HG03097 (cell line): ENCODE measurements at regions not wholly inside any gene's neighbourhood (a gene's known extent, or its start where the extent isn't known, plus 50 kb on each side); places are given as distances from the start of the nearest gene placed in this dataset.
"Not testable (repeated sequence)": the region's sequence is repeated elsewhere in the genome, so short reads cannot be mapped to it uniquely, and the experiment has no call there.

ENCODE experiments used
- ATAC-seq: cut with Tn5 transposase; IDR thresholded peaks from one replicate; pipeline ENCODE4 v1.9.1; 2021; ENCODE audit not compliant: unreplicated experiment, low FRiP score

DNA sequence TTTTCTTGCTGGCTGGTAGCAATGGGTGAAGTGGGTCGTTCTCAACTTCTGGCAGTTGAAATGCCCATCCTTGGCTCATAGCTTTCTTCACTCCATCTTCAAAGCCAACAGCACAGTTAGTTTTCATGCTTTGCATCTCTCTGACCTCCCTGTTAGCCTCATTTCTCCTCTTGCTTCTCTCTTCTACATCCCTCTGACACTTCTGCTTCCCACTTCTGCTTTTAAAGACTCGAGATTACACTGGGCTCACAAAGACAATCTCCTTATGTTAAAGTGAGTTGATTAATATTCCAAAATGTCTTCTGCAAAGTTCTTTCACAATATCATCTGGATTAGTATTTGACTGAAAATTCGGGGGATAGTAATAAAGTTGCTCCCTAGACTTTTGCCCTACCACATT, 684.8 kb upstream of the CCNG1 start:
- ATAC-seq = no peak

DNA sequence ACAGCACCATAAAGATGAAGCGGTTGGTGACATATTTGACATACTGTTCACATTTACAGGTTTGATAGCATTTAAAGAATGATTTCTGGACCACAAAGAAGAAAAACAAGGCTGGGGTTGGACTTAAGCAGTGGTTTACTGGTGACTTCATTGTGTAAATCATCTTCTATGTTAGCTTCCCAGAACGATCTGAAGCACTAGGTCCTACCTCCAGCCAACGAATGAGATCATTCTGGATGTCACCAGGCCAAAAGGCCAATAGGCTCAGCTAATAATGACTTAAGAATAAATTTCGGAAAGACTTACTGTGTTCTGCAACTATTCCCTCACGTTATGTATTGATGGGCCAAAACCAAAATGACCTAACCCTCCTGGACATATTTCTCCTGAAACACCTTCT, 675.3 kb upstream of the CCNG1 start:
- ATAC-seq = no peak

DNA sequence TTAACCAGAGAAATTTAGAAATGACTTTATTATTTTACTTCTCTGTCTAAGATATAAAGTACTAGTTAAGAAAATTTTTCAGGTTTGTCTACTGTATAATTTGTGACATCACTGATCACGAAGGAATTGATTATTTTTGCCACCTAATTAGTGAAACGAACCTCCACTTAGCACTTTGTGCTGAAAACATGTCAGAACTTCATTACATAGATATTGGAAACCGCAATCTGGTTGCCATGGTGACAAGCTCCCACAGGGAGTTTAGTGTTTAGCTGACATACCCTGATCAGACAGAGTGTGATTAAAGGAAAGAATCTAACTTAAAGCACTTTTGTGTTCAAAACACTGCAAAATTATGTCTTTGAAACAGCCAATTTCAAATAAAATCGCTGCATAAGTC, 668.4 kb upstream of the CCNG1 start:
- ATAC-seq = no peak

DNA sequence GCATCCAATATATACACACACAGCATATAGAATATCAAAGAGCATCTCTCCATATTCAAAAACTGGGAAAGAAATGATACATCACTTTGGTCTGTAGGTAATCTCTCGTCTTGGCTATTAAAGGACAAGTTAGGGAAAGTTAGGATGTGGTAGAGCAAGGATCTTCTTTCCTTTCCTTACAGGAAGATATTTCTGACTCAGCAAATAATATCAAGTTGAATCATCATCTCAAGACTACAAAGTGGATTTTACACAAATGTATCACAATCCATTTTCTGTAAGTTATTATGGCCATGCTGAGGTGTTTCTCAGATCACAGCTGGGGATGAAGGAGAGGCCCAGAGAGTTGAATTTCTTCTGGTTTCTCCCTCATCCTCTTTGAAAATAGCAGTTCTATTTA, 651.7 kb upstream of the CCNG1 start:
- no peak for ATAC-seq

DNA sequence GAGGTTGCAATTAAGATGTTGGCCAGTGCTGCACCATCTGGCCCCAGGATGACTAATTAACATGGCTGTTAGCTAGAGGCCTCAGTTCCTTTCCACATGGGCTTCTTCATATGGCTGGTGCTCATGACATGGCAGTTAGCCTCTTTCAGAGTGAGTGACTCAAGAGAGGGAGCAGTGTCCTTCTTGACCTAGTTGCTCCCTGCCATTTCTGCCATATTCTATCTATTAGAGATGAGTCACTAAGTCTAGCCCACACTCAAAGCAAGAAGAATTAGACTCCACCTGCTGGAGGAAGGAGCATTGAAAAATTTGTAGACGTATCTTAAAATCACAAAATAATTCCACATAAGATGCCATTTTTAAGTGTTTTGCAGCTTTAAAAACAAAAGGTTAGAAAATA, 651.2 kb upstream of the CCNG1 start:
- no peak for ATAC-seq

DNA sequence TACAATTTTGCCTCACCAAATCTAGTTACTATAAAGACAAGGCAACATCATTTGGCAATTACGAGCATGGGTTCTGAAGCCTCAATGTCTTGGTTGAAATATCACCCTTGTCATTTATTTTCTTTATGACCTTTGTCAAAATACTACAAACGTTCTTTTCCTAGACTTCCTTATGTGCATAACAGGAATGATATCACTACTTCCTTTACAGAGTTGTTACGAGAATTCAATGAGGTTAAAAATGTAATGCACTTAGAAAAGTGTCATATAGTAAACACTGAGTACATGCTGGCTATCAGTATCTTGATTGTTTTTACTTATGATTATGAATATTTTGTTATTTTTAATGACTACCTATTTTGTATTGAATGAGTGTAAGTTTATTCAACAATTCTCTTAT, 640.9 kb upstream of the CCNG1 start:
- no peak for ATAC-seq

DNA sequence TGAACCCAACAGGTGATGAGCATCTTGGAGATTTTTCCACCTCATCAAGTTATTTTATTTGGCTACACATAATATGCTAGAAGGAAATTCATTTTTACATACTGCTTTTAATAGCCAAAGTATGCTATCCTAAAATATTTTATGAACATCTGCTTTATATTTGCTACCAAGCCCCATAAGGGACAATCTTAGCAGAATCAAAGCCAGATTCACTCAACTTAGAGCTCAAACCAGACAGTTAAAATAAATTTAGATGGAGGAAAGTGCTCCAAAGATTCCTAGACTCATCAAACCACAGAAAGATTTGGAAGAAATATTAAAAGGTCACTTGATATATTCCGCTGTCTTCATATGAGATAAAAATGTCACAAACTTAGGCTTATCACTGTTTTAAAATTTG, 637.1 kb upstream of the CCNG1 start:
- ATAC-seq = no peak

DNA sequence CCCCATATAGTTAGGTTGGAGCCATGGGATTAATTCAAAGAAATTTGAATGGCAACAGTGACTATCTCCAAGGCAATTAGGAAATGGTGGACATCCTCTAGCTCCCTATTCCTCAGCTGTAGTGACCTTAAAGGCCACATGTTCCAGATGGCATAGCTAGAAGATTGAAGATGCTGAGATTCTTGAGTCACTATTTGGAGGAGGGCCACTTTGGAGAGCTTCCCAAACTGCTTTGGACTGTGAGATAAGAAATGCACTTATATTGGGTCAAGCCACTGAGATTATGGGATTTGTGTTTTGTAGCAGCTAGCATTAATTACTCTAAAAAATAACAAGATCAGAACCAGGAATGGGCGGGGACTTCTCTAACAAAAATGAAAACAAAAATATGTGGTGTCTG, 636.2 kb upstream of the CCNG1 start:
- no peak for ATAC-seq

DNA sequence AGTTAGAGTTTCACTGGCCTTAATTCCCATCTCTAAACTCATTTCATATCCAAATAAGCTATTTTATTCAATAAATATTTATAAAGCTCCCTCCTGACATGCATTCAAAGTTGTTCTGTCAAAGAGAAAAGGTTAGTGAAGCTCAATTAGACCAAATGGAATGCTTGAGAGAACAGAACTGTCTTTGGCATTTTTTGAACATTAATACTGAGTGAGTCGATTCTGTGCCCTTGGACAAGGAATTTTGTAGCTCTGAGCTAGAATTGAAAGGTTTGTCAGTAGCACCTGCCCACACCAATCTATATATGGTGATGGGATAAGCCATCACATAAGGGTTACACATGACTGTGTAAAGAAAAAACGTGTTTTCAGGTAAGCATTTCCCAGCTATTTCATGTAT, 631.2 kb upstream of the CCNG1 start:
- no peak for ATAC-seq

DNA sequence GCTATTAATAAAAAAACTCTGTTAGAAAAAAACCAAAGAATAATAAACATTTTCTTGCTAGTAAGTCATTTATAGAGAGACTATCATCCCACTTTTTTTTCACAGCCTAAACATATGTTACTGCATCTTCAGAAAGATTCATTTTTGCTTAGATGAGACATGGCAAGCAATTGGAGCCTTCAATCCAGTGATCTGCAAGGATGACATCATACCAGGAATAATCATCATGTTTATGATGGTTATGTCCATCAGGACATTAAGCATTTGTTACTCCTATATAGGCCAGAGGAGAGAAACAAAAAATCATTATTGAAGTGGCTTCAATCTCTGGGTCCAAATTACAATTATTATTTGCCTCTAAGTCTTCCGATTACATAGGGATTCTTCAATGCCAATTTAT, 626.3 kb upstream of the CCNG1 start:
- ATAC-seq = no peak

DNA sequence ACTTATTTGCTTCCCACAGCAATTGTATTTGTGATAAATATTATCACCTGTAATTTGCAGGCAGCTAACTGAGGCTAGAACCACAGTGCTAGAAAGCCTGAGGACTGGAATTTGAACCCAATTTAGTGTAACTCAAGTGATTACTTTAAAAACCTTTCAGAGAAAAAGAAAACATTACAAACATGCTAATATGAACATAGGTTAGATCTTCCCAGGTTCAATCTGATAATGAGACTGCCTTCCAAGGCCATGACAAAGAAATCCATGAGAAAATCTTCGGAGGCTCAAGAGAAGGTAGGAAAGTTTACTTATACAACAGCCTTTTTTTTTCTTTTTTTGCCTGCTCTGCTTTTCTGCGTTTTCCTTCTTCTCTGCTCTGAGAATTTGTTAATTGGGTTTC, 620.6 kb upstream of the CCNG1 start:
- ATAC-seq = no peak

DNA sequence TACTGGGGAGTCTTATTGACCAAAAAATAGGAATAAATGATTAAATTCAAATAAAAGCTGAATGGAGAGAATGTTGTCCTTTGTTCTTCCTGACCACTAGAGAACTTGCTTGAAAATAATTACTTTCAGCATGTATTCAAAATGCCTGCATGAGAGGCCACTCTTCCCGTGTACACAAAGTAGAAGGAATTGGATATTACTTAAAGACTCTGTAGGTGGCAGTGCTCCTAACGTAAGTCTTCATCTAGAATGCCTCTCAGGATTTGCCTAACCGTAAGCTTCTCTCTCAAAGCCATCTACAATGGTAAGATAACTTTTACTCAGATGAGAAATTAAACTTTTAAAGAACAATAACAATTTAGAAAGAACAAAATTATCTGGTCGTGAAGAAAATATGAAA, 620.0 kb upstream of the CCNG1 start:
- no peak for ATAC-seq

DNA sequence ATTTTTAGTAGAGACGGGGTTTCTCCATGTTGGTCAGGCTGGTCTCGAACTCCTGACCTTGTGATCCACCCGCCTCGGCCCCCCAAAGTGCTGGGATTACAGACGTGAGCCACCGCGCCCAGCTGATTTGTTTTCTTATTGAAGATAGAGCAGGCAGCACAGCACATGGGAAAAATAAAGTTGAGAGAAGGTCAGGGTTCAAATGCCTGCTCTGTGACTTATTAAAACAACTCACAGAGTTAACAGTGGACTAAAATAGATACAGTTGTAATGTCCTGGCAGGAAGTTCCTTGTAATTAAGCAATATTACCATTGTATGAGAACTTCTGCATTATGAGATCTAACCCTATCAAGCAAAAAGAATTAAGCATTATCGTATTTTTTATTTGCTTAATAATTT, 615.7 kb upstream of the CCNG1 start:
- not testable (repeated sequence) for ATAC-seq

DNA sequence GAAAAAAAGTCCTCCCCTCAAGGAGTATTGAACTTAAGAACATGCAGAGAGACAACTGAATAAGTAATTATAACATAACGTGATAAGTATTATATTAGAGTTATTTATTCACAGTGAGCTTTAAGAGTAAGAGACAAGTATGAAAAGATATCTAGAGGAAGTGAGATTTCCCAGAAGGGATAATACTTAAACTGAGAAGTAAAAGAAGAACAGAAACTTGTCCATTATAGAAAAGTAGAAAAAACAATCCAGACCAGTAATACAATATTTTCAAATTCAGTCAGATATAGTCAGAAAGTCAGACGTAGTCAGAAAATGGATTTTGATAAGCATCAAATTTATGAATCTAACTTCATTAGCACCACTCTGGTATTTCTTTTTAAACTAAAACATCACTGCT, 613.0 kb upstream of the CCNG1 start:
- ATAC-seq = no peak

DNA sequence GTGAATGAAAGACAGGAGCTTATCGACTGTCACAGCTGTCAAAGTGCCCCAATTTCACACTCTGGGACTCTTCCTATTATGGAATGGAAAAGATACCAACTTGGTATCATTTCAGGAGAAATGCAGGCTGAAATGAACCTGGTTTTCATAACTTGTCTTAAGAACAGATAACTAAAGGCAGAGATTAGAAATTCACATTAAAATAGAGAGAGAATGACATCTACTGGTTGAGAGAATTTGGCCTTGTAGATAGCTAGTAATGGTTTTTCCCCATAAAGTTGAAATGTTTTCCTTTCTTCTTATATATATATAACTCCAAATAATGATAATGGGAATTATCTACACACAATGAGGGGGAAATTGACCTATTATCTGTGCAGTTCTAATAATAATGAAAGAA, 600.2 kb upstream of the CCNG1 start:
- no peak for ATAC-seq

DNA sequence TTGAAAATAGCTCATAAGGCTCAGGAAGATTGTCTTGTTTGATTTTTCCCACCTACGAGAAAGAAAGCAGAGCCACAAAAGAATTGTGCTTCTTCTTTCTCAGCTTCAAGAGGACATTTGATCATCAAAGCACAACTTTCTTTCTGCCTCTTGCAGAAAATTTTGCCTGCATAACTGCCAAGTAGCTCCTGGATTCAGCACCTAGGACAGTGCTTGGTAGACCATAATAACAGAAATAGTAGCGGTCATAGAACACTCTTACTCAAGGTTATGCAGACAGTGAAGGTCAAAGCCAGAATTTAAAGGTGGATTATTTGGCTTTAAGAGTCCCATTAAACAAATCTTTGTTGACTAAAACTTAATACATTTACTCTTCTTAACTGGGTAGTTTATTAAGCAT, 594.7 kb upstream of the CCNG1 start:
- ATAC-seq = no peak

DNA sequence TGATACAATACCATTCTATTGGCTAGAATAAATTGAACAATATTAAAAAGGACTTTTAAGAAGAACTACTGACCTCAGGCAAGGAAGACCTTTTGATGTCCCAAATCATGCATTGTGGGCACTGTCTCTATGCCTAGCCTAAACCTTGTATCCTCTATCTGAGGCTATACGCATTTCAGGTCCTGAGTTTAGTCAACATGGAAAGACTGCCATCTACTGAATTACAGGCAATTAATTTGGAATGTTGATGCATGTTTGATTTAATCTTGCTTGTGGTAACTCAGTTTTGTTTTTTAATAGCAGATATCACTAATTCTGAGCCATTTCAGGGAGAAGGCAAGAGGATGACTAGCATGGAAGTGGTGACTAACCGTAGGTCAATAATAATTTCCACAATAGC, 585.3 kb upstream of the CCNG1 start:
- no peak for ATAC-seq

DNA sequence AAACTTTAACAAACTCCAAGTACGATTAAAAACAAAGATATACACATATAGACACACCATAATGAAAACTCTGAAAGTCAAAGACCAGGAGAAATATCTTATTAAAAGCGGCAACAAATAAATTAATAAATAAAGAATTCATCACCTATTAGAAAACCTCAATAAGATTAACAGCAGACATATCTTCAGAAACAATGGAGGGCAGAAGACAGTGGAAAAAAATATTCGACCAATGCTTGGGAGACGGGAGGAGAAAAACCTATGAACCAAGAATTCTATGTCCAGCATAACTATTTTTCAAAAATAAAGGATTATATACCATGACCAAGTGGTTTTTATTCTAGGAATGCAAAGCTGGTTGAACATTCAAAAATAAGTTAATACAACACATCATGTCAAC, 578.6 kb upstream of the CCNG1 start:
- no peak for ATAC-seq

DNA sequence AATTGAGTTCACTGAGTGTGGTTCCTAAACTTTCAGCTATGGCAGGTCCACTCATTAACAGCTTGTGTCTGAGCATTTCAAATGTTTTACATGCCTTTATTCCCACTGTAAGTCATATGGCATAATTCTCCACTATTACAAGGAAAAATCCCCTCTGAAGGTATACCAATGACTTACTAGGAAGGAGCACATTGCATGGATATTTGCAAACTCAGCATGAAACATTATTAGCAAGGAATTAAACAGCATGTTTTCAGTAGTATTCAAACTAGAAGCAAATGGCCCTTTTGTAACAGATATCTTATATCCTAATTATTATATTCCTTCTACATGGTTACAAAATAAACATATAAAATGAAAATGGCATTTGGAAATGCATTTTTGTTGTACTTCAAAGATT, 566.4 kb upstream of the CCNG1 start:
- ATAC-seq = no peak

DNA sequence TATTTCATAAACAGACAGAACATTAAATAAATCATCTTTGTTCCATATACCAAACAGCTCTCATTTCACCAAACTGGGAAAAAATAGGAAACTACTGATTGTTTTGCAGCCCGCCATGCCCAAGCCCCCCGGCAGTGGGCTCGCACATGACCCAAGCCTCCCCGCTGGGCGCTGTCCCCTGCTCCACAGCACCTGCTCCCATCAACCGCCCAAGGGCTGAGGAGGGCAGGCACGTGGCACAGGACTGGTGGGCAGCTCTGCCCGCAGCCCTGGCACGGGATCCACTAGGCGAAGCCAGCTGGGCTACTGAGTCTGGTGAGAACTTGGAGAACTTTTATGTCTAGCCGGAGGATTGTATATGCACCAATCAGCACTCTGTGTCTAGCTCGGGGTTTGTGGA, 554.8 kb upstream of the CCNG1 start:
- ATAC-seq = no peak

DNA sequence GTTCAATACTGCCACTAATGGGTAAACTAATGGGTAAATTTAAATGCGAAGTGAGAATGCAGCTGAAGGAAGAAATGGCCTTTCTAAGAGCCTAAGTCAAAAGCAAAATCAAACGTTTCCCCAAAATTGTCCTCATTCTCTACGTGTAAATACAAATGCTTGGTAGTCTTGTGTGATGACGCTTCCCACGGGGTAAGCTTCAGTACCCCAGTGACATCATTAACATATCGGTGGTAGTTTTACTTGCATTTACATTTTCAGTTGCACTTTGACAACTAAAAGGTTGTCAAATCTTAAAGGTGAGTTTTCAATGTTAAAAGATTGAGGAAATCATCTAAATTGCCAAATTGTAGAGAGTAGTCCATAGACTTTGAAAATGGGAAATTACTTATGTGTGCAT, 550.7 kb upstream of the CCNG1 start:
- ATAC-seq = no peak

DNA sequence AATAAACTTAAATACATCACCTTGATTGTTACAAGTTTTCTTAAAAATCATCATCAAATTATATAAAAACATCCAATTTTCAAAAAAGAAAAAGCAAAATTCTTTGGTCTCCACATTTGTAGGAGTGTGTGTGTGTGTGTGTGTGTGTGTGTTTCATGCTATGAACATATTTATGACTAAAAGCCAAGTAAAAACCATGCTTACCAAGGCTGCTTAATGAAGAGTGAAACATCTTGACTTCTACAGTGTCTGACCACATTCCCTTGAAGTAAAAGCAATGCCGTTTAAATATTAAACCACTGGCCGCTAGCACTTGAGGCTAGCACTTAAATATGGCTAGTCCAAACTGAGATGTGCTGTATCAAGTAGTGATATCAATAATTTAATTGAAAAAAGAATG, 549.1 kb upstream of the CCNG1 start:
- ATAC-seq = no peak

DNA sequence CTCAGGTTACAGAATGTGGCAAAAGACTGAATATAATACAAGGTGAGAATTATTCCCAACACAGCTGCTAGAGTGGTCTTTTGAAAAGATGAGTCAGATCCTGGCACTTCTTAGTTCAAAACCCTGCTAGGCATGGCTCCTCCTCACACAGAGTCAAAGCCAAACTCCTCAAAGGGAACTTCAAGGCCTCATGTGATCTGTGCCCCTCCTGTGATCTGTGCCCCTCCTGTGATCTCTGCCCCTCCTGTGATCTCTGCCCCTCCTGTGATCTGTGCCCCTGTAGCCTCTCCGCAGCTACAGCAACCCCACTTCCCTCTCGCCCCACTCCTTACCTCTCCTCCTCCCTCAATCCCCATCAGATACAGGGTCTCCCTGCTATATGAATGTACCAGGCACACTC, 525.5 kb upstream of the CCNG1 start:
- ATAC-seq = no peak

DNA sequence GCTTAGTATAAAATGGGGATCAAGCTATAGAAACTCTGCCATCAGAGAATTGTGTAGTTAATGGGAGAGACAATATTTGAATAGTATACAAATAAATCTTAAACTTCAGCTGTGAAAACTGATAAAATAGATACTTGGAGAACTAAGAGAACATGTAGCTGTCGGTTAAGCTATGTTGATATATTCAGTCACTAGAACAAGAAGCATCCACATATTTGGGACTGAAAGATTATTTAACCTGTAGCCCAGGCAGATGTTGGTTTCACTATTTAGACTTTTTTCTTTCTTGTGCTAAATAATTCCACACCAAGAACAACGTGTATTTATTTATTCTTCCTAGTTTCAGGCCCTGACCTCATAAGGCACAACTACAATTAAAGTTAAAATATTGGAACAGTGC, 521.0 kb upstream of the CCNG1 start:
- no peak for ATAC-seq
